Spinal cord (tissue), 9 donors: ENCODE measurements at regions not wholly inside any gene's neighbourhood (a gene's known extent, or its start where the extent isn't known, plus 50 kb on each side); places are given as distances from the start of the nearest gene placed in this dataset.
A peak's percentile ranks its signal among the peaks of the same experiment; 100 is the strongest.

Source experiments
- DNase-seq, 6 donors: peaks; one replicate each; pipeline versions ENCODE4 v3.0.0 to v3.0.0-alpha.2; 2013 to 2015; ENCODE audit warnings: low spot score in 6 of 6, low read depth in 4 of 6
- H3K27ac ChIP-seq: one replicate; pipeline ENCODE4 v1.5.1; 2013; ENCODE audit warnings: low read depth, low read length, control low read depth
- H3K27me3 ChIP-seq: one replicate; pipeline ENCODE4 v1.6.1; 2013; ENCODE audit warnings: low read length; ENCODE audit not compliant: control insufficient read depth, insufficient read depth
- H3K36me3 ChIP-seq: one replicate; pipeline ENCODE4 v1.6.1; 2013; ENCODE audit warnings: low read length; ENCODE audit not compliant: control insufficient read depth, insufficient read depth
- H3K4me1 ChIP-seq: one replicate; pipeline ENCODE4 v1.6.1; 2013; ENCODE audit warnings: low read length; ENCODE audit not compliant: control insufficient read depth, insufficient read depth
- H3K4me3 ChIP-seq: one replicate; pipeline ENCODE4 v1.5.1; 2013; ENCODE audit warnings: low read depth, low read length, control low read depth
- H3K9me3 ChIP-seq: one replicate; pipeline ENCODE4 v1.6.1; 2013; ENCODE audit warnings: low read length; ENCODE audit not compliant: control insufficient read depth, insufficient read depth
- WGBS: methylation state at CpG from one replicate; pipeline ENCODE4 v1.1.5; 2013; ENCODE audit warnings: missing lambda C conversion rate; ENCODE audit not compliant: insufficient coverage; 5-methylcytosine and 5-hydroxymethylcytosine counted together
- donor health status: healthy.

- H3K36me3 ChIP-seq: no peaks in the 10 kb centered on the region
- WGBS: 21% methylated on average over 5 of the region's 10 CpGs
- no peaks in the 10 kb centered on the region for H3K27me3 ChIP-seq
- peak in 2 of 6 donors; percentile 59 to 88 for DNase-seq
- H3K9me3 ChIP-seq: no peaks in the 10 kb centered on the region
- no peak overlapping the region for H3K27ac ChIP-seq
- no peaks in the 10 kb centered on the region for H3K4me1 ChIP-seq
- no peak overlapping the region for H3K4me3 ChIP-seq
Observed at GRCh38 chr20:41989935-41990635, 371.9 kb upstream of the CHD6 start.

- no peak overlapping the region for H3K27ac ChIP-seq
- no peak overlapping the region for H3K4me3 ChIP-seq
- no peaks in the 10 kb centered on the region for H3K9me3 ChIP-seq
- no peak for DNase-seq
- H3K36me3 ChIP-seq: no peaks in the 10 kb centered on the region
- H3K4me1 ChIP-seq: no peaks in the 10 kb centered on the region
- 94% methylated on average over 2 of the region's 3 CpGs for WGBS
- H3K27me3 ChIP-seq: no peaks in the 10 kb centered on the region
Observed at GRCh38 chr20:41989039-41989679, 371.0 kb upstream of the CHD6 start.

GRCh38 chr20:41984031-41984430, 365.9 kb upstream of the CHD6 start:
- Histone ChIP-seq H3K27ac (no peak overlapping the region), H3K4me3 (no peak overlapping the region), H3K4me1 (no peaks in the 10 kb centered on the region), H3K27me3 (no peaks in the 10 kb centered on the region), H3K36me3 (no peaks in the 10 kb centered on the region), H3K9me3 (no peaks in the 10 kb centered on the region)
- no peak for DNase-seq
- 78% methylated on average over 1 of the region's 2 CpGs for WGBS

GRCh38 chr20:41983159-41983558, 365.0 kb upstream of the CHD6 start:
- H3K27ac ChIP-seq: no peak overlapping the region
- H3K4me1 ChIP-seq: no peaks in the 10 kb centered on the region
- no peak for DNase-seq
- no peaks in the 10 kb centered on the region for H3K27me3 ChIP-seq
- H3K4me3 ChIP-seq: no peak overlapping the region
- H3K36me3 ChIP-seq: no peaks in the 10 kb centered on the region
- 87% methylated on average over 3 of the region's 4 CpGs for WGBS
- H3K9me3 ChIP-seq: no peaks in the 10 kb centered on the region

- WGBS: 100% methylated on average over 2 of the region's 3 CpGs
- no peak for DNase-seq
Observed at GRCh38 chr20:41981746-41982145, 363.6 kb upstream of the CHD6 start.

DNA sequence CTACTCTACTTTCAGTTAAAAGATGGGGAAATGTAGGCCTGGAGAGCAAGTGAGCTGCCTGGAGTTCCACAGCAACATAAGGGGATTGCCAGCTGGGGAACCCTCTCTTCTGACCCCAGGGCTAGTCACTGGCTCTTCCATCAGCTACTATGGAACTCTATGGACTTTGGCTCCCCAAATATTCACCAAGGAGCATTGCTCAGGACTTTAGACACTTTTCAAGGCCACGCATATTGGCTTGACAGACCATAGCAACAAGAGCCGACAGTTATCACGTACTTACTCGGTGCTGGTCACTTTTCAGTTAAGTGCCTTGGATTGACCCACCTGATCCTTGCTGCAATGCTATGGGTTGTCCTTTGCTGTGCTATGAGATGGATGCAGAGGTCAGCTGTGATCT, 360.7 kb upstream of the CHD6 start:
- 90% methylated on average over 4 of the region's 4 CpGs for WGBS
- H3K9me3 ChIP-seq: no peaks in the 10 kb centered on the region
- H3K36me3 ChIP-seq: no peaks in the 10 kb centered on the region
- no peak overlapping the region for H3K27ac ChIP-seq
- H3K4me3 ChIP-seq: no peak overlapping the region
- H3K4me1 ChIP-seq: no peaks in the 10 kb centered on the region
- no peak for DNase-seq
- no peaks in the 10 kb centered on the region for H3K27me3 ChIP-seq

More at GRCh38 chr20:41981746-41982145, 363.6 kb upstream of the CHD6 start:
- Histone ChIP-seq H3K4me1 (no peaks in the 10 kb centered on the region), H3K27ac (no peak overlapping the region), H3K27me3 (no peaks in the 10 kb centered on the region), H3K4me3 (no peak overlapping the region), H3K36me3 (no peaks in the 10 kb centered on the region), H3K9me3 (no peaks in the 10 kb centered on the region)

GRCh38 chr20:41978246-41978790, 360.1 kb upstream of the CHD6 start:
- no peak overlapping the region for H3K4me3 ChIP-seq
- H3K36me3 ChIP-seq: no peaks in the 10 kb centered on the region
- no peak for DNase-seq
- H3K4me1 ChIP-seq: no peaks in the 10 kb centered on the region
- no peaks in the 10 kb centered on the region for H3K27me3 ChIP-seq
- 67% methylated on average over 1 of the region's 4 CpGs for WGBS
- no peaks in the 10 kb centered on the region for H3K9me3 ChIP-seq
- no peak overlapping the region for H3K27ac ChIP-seq

DNA sequence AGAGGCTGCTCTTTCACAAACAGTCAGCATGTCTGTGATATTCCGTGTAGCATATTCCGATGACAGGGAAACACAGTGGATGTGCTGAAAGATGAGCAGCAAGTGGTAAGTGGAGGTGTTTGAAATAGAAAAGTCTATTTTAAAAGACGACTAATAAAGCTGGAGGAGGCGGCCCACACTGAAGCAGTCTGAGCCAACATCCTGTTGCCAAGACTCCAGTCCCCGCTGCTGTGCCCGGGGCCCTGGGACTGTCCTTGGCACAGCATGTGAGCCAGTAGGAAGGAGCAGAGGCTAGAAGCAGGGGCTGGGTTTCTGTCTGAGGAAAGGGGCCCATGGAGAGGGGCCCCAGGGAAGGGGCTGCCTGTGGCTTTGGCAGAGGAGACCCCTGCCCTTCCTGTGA, 351.5 kb upstream of the CHD6 start:
- Histone ChIP-seq H3K4me1 (peaks cover 5% of the 10 kb centered on the region), H3K36me3 (no peaks in the 10 kb centered on the region), H3K27me3 (no peaks in the 10 kb centered on the region), H3K4me3 (no peak overlapping the region), H3K9me3 (no peaks in the 10 kb centered on the region), H3K27ac (no peak overlapping the region)
- WGBS: 25% methylated on average over 5 of the region's 6 CpGs
- DNase-seq: peak in 2 of 6 donors; percentile 28 to 52

- H3K4me1 ChIP-seq: no peaks in the 10 kb centered on the region
- DNase-seq: no peak
- no peaks in the 10 kb centered on the region for H3K9me3 ChIP-seq
- WGBS: 88% methylated on average over 6 of the region's 7 CpGs
- H3K27ac ChIP-seq: no peak overlapping the region
- no peaks in the 10 kb centered on the region for H3K27me3 ChIP-seq
- no peak overlapping the region for H3K4me3 ChIP-seq
- H3K36me3 ChIP-seq: no peaks in the 10 kb centered on the region
Observed at GRCh38 chr20:41960166-41960565, 342.0 kb upstream of the CHD6 start.

- DNase-seq: no peak
- Histone ChIP-seq H3K4me1 (no peaks in the 10 kb centered on the region), H3K27me3 (no peaks in the 10 kb centered on the region), H3K27ac (no peak overlapping the region), H3K36me3 (no peaks in the 10 kb centered on the region), H3K9me3 (no peaks in the 10 kb centered on the region), H3K4me3 (no peak overlapping the region)
- WGBS: 80% methylated on average over 1 of the region's 1 CpG
Observed at GRCh38 chr20:41958391-41958790, 340.2 kb upstream of the CHD6 start.
